SK-N-MC (cell line): ENCODE measurements at regions not wholly inside any gene's neighbourhood (a gene's known extent, or its start where the extent isn't known, plus 50 kb on each side); places are given as distances from the start of the nearest gene placed in this dataset.

Experiments used
- DNase-seq: peaks from one replicate; pipeline ENCODE4 v3.0.0-alpha.2; 2011; ENCODE audit warnings: low read depth, low spot score
- H3K27ac ChIP-seq: fragments of 200-600 bp; sonication (generic); 2 replicates; pipeline ENCODE4 v1.5.1; 2016; ENCODE audit warnings: mixed run types
- H3K36me3 ChIP-seq: fragments of 200-600 bp; sonication (generic); 2 replicates; pipeline ENCODE4 v1.6.1; 2017; ENCODE audit warnings: antibody characterized with exemption, low read length, mixed read lengths; ENCODE audit not compliant: insufficient read depth
- H3K4me3 ChIP-seq: fragments of 200-600 bp; sonication (generic); 2 replicates; pipeline ENCODE4 v1.5.1; 2016
- H3K9ac ChIP-seq: fragments of 200-600 bp; sonication (generic); 2 replicates; pipeline ENCODE4 v1.8.0; 2017; ENCODE audit warnings: mixed run types, mixed read lengths; ENCODE audit not compliant: insufficient read length
- H3K9me3 ChIP-seq: fragments of 200-600 bp; sonication (generic); 2 replicates; pipeline ENCODE4 v1.6.1; 2017; ENCODE audit warnings: low read depth, mild to moderate bottlenecking, antibody characterized with exemption, low read length, moderate library complexity, mixed read lengths
- EZH2 ChIP-seq: fragments of 200-600 bp; sonication (generic); IDR thresholded peaks from one replicate; pipeline ENCODE4 v1.6.1; 2017; ENCODE audit warnings: antibody characterized with exemption
- FOXP2 ChIP-seq: optimal IDR thresholded peaks from 2 replicates; pipeline ENCODE3; 2011; ENCODE audit warnings: mild to moderate bottlenecking, moderate library complexity; ENCODE audit not compliant: insufficient read depth; ENCODE audit errors: extremely low read length, control extremely low read depth
- POLR2AphosphoS5 ChIP-seq: IDR thresholded peaks from 2 replicates; pipeline ENCODE4 v1.6.1; 2012; ENCODE audit warnings: mild to moderate bottlenecking, low read depth, low read length, borderline replicate concordance

DNA sequence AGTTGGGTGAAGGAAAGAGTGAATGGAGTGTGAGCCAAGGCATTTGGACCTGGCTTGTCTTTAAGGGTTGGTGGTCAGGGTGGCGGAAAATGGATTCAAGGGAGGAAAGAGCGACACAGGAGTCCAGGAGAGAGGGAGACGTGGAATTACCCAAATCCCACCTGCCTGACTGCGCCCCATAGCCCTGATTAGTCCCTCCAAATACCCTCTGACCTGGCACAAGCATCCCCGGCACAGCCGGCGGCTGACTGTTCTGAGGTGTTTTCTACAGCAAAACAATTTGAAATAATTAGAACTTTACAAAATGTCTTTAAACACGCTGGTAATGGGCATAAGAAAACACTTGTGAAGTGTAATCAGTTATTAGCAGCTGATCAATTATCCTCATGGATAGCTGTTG, 175.8 kb downstream of the PHETA1 start:
- Histone ChIP-seq H3K27ac (no peak overlapping the region), H3K9me3 (no peaks in the 10 kb centered on the region), H3K9ac (no peak overlapping the region), H3K36me3 (no peaks in the 10 kb centered on the region), H3K4me3 (no peak overlapping the region)
- TF ChIP-seq FOXP2 (no peak), EZH2 (no peak), POLR2AphosphoS5 (no peak)
- DNase-seq, result no peak

DNA sequence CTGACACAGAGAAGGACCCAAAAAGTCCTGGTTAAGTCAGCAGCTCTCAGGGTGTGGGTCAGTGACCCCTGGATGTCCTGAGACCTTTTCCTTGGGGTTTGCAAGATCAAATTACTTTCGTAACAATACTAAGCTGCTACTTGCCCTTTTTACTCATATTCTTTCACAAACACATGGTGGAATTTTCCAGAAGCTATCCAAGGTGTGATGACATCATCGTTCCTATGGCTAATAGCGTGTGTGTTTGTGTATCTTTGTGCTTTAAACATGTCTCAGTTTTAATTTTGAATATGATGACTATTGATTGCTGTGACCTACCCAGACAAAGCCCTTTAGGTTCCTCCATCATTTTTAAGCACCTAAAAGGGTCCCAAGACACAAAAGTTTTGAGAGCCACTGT, 176.2 kb downstream of the PHETA1 start:
- no peak for DNase-seq
- H3K36me3 ChIP-seq, result no peaks in the 10 kb centered on the region
- TF ChIP-seq FOXP2 (no peak), EZH2 (no peak), POLR2AphosphoS5 (no peak)
- no peaks in the 10 kb centered on the region for H3K9me3 ChIP-seq
- H3K9ac ChIP-seq, result no peak overlapping the region
- no peak overlapping the region for H3K4me3 ChIP-seq
- no peak overlapping the region for H3K27ac ChIP-seq

DNA sequence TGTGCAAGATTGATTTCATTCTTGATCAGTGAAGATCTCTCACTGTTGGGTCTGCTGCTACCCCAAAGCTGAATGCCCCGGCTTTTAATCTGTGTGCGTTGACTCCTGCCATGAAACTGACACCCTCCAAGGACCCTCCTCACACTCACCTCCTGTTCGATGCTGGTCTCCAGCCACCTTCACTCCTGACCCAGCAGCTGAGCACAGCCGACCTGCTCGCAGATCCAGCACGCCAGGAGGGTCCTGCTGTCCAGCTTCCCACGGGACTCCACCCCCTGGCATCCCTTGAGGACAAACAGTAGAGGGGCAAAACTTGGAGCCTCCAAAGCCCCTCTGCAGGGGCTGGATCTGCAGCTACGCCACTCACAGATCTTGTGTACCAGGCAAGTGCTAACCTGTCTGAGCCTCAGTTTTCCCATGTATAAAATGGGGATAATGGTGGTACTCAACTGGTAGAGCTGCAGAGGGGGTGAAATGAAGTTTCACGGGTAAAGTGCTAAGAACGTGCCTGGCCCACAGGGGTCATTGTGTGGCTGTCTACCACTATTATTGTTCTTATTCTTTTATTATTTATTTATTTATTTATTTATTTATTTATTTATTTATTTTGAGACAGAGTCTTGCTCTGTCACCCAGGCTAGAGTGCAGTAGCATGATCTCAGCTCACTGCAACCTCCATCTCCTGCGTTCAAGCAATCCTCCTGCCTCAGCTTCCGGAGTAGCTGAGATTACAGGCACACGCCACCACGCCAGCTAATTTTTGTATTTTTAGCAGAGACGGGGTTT, 178.0 kb downstream of the PHETA1 start:
- no peak overlapping the region for H3K27ac ChIP-seq
- TF ChIP-seq EZH2, result no peak
- no peak for TF ChIP-seq POLR2AphosphoS5
- no peak overlapping the region for H3K4me3 ChIP-seq
- no peak for DNase-seq
- H3K36me3 ChIP-seq, result no peaks in the 10 kb centered on the region
- no peaks in the 10 kb centered on the region for H3K9me3 ChIP-seq
- no peak overlapping the region for H3K9ac ChIP-seq

DNA sequence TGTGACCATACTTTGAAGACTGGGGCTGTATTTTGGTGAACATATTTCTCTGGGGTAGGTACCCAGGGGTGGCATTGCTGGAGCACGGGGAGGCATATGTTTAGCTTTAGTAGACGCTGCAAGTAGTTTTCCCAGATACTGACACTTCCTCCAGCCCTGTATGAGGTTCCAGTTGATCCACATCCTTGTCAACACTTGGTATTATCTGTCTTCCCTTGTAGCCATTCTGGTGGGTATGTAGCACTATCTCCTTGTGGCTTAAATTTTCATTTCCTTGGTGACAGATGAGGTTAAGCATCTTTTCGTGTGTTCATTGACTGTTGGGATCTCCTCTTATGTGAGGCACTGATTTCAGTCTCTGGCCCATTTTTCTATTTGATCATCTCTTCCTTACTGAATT, 179.1 kb downstream of the PHETA1 start:
- Histone ChIP-seq H3K9me3 (no peaks in the 10 kb centered on the region), H3K9ac (no peak overlapping the region), H3K27ac (no peak overlapping the region), H3K36me3 (no peaks in the 10 kb centered on the region), H3K4me3 (no peak overlapping the region)
- no peak for DNase-seq
- no peak for TF ChIP-seq POLR2AphosphoS5
- TF ChIP-seq EZH2, result no peak
- no peak for TF ChIP-seq FOXP2

DNA sequence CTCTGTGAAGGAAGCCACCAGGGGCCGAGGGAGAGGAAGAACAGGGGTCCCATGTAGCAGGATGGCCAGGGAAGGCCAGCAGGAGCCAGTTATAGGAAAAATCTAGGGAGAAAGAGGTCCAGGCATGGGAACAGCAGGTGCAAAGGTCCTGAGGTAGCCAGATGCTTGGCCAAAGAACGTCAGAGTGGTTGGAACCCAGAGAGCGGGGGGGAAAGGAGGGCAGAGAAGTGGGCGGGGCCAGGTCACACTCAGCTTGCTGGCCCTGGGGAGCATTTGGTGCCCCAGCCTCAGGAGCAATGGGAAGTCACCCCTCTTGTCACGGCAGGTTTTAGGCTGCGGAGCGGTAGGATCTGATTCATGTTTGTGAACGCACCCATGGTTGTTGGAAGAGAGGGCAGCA, 180.5 kb downstream of the PHETA1 start:
- no peaks in the 10 kb centered on the region for H3K9me3 ChIP-seq
- TF ChIP-seq POLR2AphosphoS5 (no peak), EZH2 (no peak), FOXP2 (no peak)
- no peak overlapping the region for H3K27ac ChIP-seq
- H3K4me3 ChIP-seq, result no peak overlapping the region
- DNase-seq, result no peak
- H3K9ac ChIP-seq, result no peak overlapping the region
- no peaks in the 10 kb centered on the region for H3K36me3 ChIP-seq

DNA sequence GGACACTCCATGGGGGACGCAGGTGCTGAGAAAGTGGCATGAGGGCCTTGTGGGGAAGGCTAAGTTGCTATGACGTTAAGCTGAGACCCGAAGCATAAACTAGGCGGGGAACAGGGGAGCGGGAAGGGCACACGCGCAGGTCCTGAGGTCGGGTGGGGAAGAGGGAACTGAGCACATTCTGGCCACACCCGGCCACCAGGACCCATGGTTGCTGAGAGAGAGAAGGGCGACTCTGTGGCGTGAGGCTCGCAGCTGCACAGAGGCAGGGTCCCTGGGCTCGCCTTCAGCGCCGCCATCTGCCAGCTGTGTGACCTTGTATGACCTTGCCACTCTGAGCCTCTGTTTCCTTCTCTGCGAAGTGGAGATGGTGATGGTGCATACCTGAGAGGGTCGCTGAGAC, 182.5 kb downstream of the PHETA1 start:
- H3K9ac ChIP-seq, result no peak overlapping the region
- H3K27ac ChIP-seq, result no peak overlapping the region

DNA sequence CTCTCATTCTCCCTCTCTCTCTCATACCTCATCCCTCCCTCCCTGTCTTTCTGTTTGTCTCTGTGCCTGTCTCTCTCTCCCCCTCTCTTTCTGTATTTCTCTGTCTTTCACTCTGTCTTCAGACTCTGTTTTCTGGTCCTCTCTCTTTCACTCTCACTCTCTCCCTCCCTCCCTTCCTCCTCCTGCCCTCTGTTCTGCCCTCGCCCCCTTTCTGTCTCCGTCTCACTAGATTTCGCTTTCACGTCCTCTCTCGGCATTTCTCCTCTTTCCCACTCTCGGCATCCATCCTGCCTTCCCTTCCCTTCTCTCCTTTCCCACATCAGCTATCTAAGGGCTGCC, 183.0 kb downstream of the PHETA1 start:
- no peaks in the 10 kb centered on the region for H3K9me3 ChIP-seq
- no peaks in the 10 kb centered on the region for H3K36me3 ChIP-seq
- no peak overlapping the region for H3K4me3 ChIP-seq
- no peak overlapping the region for H3K9ac ChIP-seq
- TF ChIP-seq EZH2 (no peak), FOXP2 (no peak), POLR2AphosphoS5 (no peak)
- no peak for DNase-seq
- no peak overlapping the region for H3K27ac ChIP-seq

More for the DNA sequence above, 182.5 kb downstream of the PHETA1 start:
- no peaks in the 10 kb centered on the region for H3K9me3 ChIP-seq
- TF ChIP-seq FOXP2, result no peak
- no peak for TF ChIP-seq EZH2
- no peak for TF ChIP-seq POLR2AphosphoS5
- H3K36me3 ChIP-seq, result no peaks in the 10 kb centered on the region
- H3K4me3 ChIP-seq, result no peak overlapping the region
- no peak for DNase-seq

DNA sequence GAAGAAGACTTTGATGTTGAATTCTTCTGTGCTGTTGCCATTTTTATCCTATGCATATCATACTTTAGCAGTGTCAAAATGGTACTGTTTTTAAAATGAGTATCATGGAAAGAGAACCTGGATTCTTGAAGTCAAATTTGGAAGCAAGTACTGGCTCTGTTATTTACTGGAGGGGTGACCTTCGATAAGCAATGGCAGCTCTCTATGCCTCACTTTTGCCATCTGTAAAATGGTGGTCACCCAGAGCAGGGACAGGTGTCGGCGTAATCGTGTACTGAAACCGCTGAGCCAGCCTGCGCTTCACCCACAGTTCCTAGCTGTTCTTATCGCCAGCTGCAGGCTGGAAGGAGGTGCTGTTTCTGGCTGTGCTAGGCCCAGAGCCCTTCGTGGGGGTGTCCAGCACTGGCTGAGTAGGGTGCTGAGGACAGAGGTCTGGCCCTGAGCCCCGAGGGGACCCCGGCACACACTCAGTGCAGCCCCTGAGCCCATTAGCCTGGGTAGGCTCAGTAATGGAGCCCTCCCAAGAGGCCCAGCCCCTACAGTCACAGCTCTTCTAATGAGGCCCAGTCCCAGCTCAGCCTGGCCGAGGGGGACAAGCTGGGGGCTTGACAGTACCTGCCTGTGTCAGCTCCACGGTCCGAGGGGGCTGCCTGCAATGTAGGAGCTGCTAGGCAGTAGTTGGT, 183.5 kb downstream of the PHETA1 start:
- H3K36me3 ChIP-seq, result no peaks in the 10 kb centered on the region
- H3K9ac ChIP-seq, result no peak overlapping the region
- TF ChIP-seq EZH2 (no peak), POLR2AphosphoS5 (no peak), FOXP2 (no peak)
- no peak for DNase-seq
- no peaks in the 10 kb centered on the region for H3K9me3 ChIP-seq
- H3K27ac ChIP-seq, result no peak overlapping the region
- H3K4me3 ChIP-seq, result no peak overlapping the region

DNA sequence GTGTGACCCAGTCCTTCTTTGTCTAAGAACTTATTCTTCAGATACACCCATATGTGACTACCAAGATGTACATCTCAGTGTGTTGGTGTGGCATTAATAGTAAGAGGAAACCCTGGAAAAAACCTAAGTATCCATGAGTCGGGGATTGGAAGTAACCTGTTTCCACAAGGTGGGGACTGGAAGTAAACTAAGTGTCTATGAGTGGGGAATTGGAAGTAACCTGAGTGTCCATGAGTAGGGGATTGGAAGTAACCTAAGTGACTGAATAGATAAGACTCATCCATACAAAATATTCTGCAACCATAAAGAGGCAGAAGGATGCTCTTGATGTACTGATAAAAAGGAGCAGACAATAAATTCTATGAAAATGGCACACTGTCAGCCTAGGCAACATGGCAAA, 184.7 kb downstream of the PHETA1 start:
- TF ChIP-seq EZH2, result no peak
- no peak for TF ChIP-seq POLR2AphosphoS5
- no peak for TF ChIP-seq FOXP2
- Histone ChIP-seq H3K9me3 (no peaks in the 10 kb centered on the region), H3K27ac (no peak overlapping the region), H3K4me3 (no peak overlapping the region), H3K36me3 (no peaks in the 10 kb centered on the region), H3K9ac (no peak overlapping the region)
- DNase-seq, result no peak
